HCT116 (cell line): ENCODE measurements at regions not wholly inside any gene's neighbourhood (a gene's known extent, or its start where the extent isn't known, plus 50 kb on each side); places are given as distances from the start of the nearest gene placed in this dataset.
A peak's percentile ranks its signal among the peaks of the same experiment; 100 is the strongest.

Source experiments
- ATAC-seq: fragments of 200-7000 bp; cut with Tn5 transposase; 2 replicates; pipeline ENCODE4 v1.9.1; 2020; ENCODE audit warnings: mild to moderate bottlenecking, moderate library complexity
- BruUV-seq: library from RNA; stranded (reverse); fragments of 400-500 nt; replicated peaks from 2 replicates; lab custom pipeline; 2021; lab: Mats Ljungman, UMichigan
- CTCF ChIA-PET: fragments of 300-600 bp; sonication (Branson Sonifier 250); formaldehyde crosslinking; loops from one replicate; lab custom pipeline; 2021; ENCODE audit warnings: antibody characterized with exemption; lab: Charles Lee
- POLR2A ChIA-PET: fragments of 300-600, 350-600 bp; sonication (Branson Sonifier 250); formaldehyde crosslinking; loops from one replicate; lab custom pipeline; 2021; ENCODE audit warnings: antibody characterized with exemption; lab: Charles Lee
- RAD21 ChIA-PET, 2 experiments: fragments of 300-600 bp; sonication (Branson Sonifier 250); formaldehyde crosslinking; loops; one replicate each; lab custom pipeline; 2023; ENCODE audit warnings: low total read pairs in 2 of 2; ENCODE audit not compliant: uncharacterized antibody in 2 of 2, unreplicated experiment in 2 of 2, low non-redundant PET in 1 of 2; lab: Charles Lee
- DNase-seq: peaks from one replicate; pipeline ENCODE4 v3.0.0-alpha.2; 2010; ENCODE audit warnings: low read depth, low spot score
- H2AFZ ChIP-seq: fragments of 200-600 bp; shearing (Covaris generic), sonication (generic); 2 replicates; pipeline ENCODE4 v1.6.1; 2017; ENCODE audit warnings: low read depth, mixed run types, mixed read lengths, antibody characterized with exemption, low read length; ENCODE audit not compliant: poor library complexity, severe bottlenecking
- H3K27ac ChIP-seq: 2 replicates; pipeline ENCODE4 v1.5.1; 2012; ENCODE audit warnings: low read depth, low read length
- H3K27me3 ChIP-seq: fragments of 200-600 bp; sonication (generic); 2 replicates; pipeline ENCODE4 v1.6.1; 2016; ENCODE audit warnings: mixed run types, low read length, mixed read lengths; ENCODE audit not compliant: insufficient read depth
- H3K36me3 ChIP-seq, 2 experiments: fragments of 200-500 bp in 1 of 2; fragments of 200-600 bp in 1 of 2; sonication (Bioruptor generic) in 1 of 2; sonication (generic) in 1 of 2; 2 replicates each; pipeline versions ENCODE4 v1.5.1 to v1.6.1; 2014 to 2016; ENCODE audit warnings: low read length in 2 of 2, inconsistent platforms in 1 of 2, mixed read lengths in 1 of 2, mixed run types in 1 of 2; ENCODE audit not compliant: insufficient read depth in 2 of 2, control insufficient read depth in 1 of 2
- H3K4me1 ChIP-seq, 2 experiments: fragments of 200-600 bp in 1 of 2; sonication (generic) in 1 of 2; 2 replicates each; pipeline versions ENCODE4 v1.5.1 to v1.6.1; 2012 to 2017; ENCODE audit warnings: low read length in 2 of 2, inconsistent platforms in 1 of 2, mild to moderate bottlenecking in 1 of 2, mixed read lengths in 1 of 2, mixed run types in 1 of 2, moderate library complexity in 1 of 2; ENCODE audit not compliant: insufficient read depth in 2 of 2, control insufficient read depth in 1 of 2
- H3K4me2 ChIP-seq: fragments of 200-600 bp; sonication (generic); 2 replicates; pipeline ENCODE4 v1.6.1; 2017; ENCODE audit warnings: mixed run types, low read length, mixed read lengths
- H3K4me3 ChIP-seq, 2 experiments: fragments of 200-600 bp in 1 of 2; sonication (generic) in 1 of 2; replicated peaks in 1 of 2; 2 replicates each; pipeline ENCODE4 v1.5.1; 2011 to 2016; ENCODE audit warnings: low read length in 2 of 2, control low read depth in 1 of 2, low read depth in 1 of 2, mild to moderate bottlenecking in 1 of 2, mixed read lengths in 1 of 2, mixed run types in 1 of 2
- H3K79me2 ChIP-seq: fragments of 200-600 bp; sonication (generic); 2 replicates; pipeline ENCODE4 v1.6.1; 2017; ENCODE audit warnings: mild to moderate bottlenecking, mixed run types, low read length, moderate library complexity, mixed read lengths; ENCODE audit not compliant: insufficient read depth
- H3K9ac ChIP-seq: fragments of 200-600 bp; sonication (generic); 2 replicates; pipeline ENCODE4 v1.6.1; 2016; ENCODE audit warnings: low read length, mixed read lengths
- H3K9me2 ChIP-seq: fragments of 200-600 bp; sonication (generic), shearing (Covaris generic); 2 replicates; pipeline ENCODE4 v1.6.1; 2017; ENCODE audit warnings: mixed run types, mild to moderate bottlenecking, moderate library complexity; ENCODE audit not compliant: insufficient read depth
- H3K9me3 ChIP-seq, 2 experiments: fragments of 200-500 bp in 1 of 2; fragments of 200-600 bp in 1 of 2; sonication (Bioruptor generic) in 1 of 2; sonication (generic) in 1 of 2; 2 replicates each; pipeline ENCODE4 v1.6.1; 2014 to 2017; ENCODE audit warnings: low read length in 2 of 2, mixed read lengths in 2 of 2, inconsistent platforms in 1 of 2, low read depth in 1 of 2, mild to moderate bottlenecking in 1 of 2, mixed run types in 1 of 2, moderate library complexity in 1 of 2; ENCODE audit not compliant: control insufficient read depth in 1 of 2, insufficient read depth in 1 of 2
- H4K20me1 ChIP-seq: fragments of 200-600 bp; sonication (generic), shearing (Covaris generic); 2 replicates; pipeline ENCODE4 v1.6.1; 2017; ENCODE audit warnings: mixed run types, mild to moderate bottlenecking, moderate library complexity; ENCODE audit not compliant: insufficient read depth
- CBX3 ChIP-seq: IDR thresholded peaks from 2 replicates; pipeline ENCODE4 v1.6.1; 2012; ENCODE audit warnings: low read depth
- ELF1 ChIP-seq: IDR thresholded peaks from 2 replicates; pipeline ENCODE4 v1.6.1; 2012; ENCODE audit warnings: low read depth, borderline replicate concordance
- EZH2phosphoT487 ChIP-seq: fragments of 200-600 bp; IDR thresholded peaks from 2 replicates; pipeline ENCODE4 v1.6.1; 2018; ENCODE audit warnings: antibody characterized with exemption, borderline replicate concordance
- POLR2AphosphoS5 ChIP-seq: IDR thresholded peaks from 2 replicates; pipeline ENCODE4 v1.6.1; 2011; ENCODE audit warnings: mild to moderate bottlenecking, low read depth, low read length, moderate library complexity
- REST ChIP-seq: IDR thresholded peaks from 2 replicates; pipeline ENCODE4 v1.6.1; 2012; ENCODE audit warnings: low read depth
- SRF ChIP-seq: IDR thresholded peaks from 2 replicates; pipeline ENCODE4 v1.6.1; 2012; ENCODE audit warnings: low read depth
- TCF7L2 ChIP-seq: IDR thresholded peaks from 2 replicates; pipeline ENCODE4 v1.7.0; 2011; ENCODE audit warnings: borderline replicate concordance, inconsistent platforms; ENCODE audit not compliant: insufficient read depth, insufficient read length; ENCODE audit errors: extremely low read depth
- intact Hi-C: fragments of 100-400 bp; cut with micrococcal nuclease; formaldehyde crosslinking; loops from 2 replicates; pipeline ENCODE4 v1.10.0; 2022
- TF ChIP-seq, protein P1 (sequence below): IDR thresholded peaks from 2 replicates; pipeline ENCODE4 v1.6.1; 2012
- TF ChIP-seq, protein P2 (sequence below): IDR thresholded peaks from 2 replicates; pipeline ENCODE4 v1.6.1; 2011; ENCODE audit warnings: mild to moderate bottlenecking, low read length, moderate library complexity; ENCODE audit not compliant: insufficient replicate concordance; ENCODE audit errors: extremely low read depth

- no peak overlapping the region for H2AFZ ChIP-seq
- H3K4me3 ChIP-seq: no peak overlapping the region
- H3K9ac ChIP-seq: peak overlapping the region; percentile 2; the same call in 1 of the 2 replicates
- POLR2A ChIA-PET: interaction anchor here (1.2 to 3.0 kb wide), 3 partner anchors 13 to 23 kb away, joined by 4 to 34 read pairs (median 26); a partner anchor contains a TSS
- no peak for DNase-seq
- no peaks in the 10 kb centered on the region for H3K36me3 ChIP-seq
- no peaks in the 10 kb centered on the region for H3K9me2 ChIP-seq
- no peak overlapping the region for H3K27ac ChIP-seq
- BruUV-seq: no TSS peak
- H4K20me1 ChIP-seq: no peaks in the 10 kb centered on the region
- intact Hi-C loops: loop anchor here (2.0 to 10.0 kb wide), 4 partner anchors 14 to 420 kb away; partner anchors contain the start of gene HMGN4
- CTCF ChIA-PET: interaction anchor here (0.7 to 1.2 kb wide), 2 partner anchors 421 to 956 kb away, joined by 3 to 12 read pairs; no protein-coding TSS in a partner anchor
- H3K4me2 ChIP-seq: peak overlapping the region; percentile 21; the same call in 1 of the 2 replicates
- ATAC-seq: no peak
- H3K4me1 ChIP-seq: peaks cover 14 to 32% of the 10 kb centered on the region in 2 experiments
- TF ChIP-seq TCF7L2: no peak
- no peak for TF ChIP-seq EZH2phosphoT487
- TF ChIP-seq, protein P1, sequence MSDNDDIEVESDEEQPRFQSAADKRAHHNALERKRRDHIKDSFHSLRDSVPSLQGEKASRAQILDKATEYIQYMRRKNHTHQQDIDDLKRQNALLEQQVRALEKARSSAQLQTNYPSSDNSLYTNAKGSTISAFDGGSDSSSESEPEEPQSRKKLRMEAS: no peak
- TF ChIP-seq CBX3: no peak
- no peak for TF ChIP-seq POLR2AphosphoS5
- TF ChIP-seq SRF: no peak
- TF ChIP-seq REST: no peak
- TF ChIP-seq ELF1: no peak; the same call in 1 of the 2 replicates
- TF ChIP-seq, protein P2, sequence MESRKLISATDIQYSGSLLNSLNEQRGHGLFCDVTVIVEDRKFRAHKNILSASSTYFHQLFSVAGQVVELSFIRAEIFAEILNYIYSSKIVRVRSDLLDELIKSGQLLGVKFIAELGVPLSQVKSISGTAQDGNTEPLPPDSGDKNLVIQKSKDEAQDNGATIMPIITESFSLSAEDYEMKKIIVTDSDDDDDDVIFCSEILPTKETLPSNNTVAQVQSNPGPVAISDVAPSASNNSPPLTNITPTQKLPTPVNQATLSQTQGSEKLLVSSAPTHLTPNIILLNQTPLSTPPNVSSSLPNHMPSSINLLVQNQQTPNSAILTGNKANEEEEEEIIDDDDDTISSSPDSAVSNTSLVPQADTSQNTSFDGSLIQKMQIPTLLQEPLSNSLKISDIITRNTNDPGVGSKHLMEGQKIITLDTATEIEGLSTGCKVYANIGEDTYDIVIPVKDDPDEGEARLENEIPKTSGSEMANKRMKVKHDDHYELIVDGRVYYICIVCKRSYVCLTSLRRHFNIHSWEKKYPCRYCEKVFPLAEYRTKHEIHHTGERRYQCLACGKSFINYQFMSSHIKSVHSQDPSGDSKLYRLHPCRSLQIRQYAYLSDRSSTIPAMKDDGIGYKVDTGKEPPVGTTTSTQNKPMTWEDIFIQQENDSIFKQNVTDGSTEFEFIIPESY: no peak
- no peaks in the 10 kb centered on the region for H3K9me3 ChIP-seq
- RAD21 ChIA-PET: no interaction called here
- H3K79me2 ChIP-seq: peaks cover 15% of the 10 kb centered on the region
- H3K27me3 ChIP-seq: no peaks in the 10 kb centered on the region
Measured at GRCh38 chr6:26175033-26175427, 87.8 kb downstream of the HFE start.
